Hypothalamus (tissue), 51 donors: ENCODE measurements at regions not wholly inside any gene's neighbourhood (a gene's known extent, or its start where the extent isn't known, plus 50 kb on each side); places are given as distances from the start of the nearest gene placed in this dataset.
A peak's percentile ranks its signal among the peaks of the same experiment; 100 is the strongest.

Experiments
- DNase-seq, 51 donors: peaks; one replicate each; lab custom pipeline; 2025; lab: John Stamatoyannopoulos, UW

GRCh38 chr14:65241125-65241752 is 138.9 kb upstream of the MAX start:
- DNase-seq = no peak

GRCh38 chr14:65242732-65243134 is 140.4 kb upstream of the MAX start:
- no peak for DNase-seq

GRCh38 chr14:65243766-65244442 is 141.6 kb upstream of the MAX start:
- DNase-seq = no peak

GRCh38 chr14:65249471-65250161 is 147.3 kb upstream of the MAX start:
- DNase-seq = no peak

- DNase-seq = no peak
Measured at GRCh38 chr14:65250162-65250495, 147.8 kb upstream of the MAX start.

GRCh38 chr14:65251213-65251612 is 148.9 kb upstream of the MAX start:
- no peak for DNase-seq

- no peak for DNase-seq
Measured at GRCh38 chr14:65252482-65253255, 150.4 kb upstream of the MAX start.

GRCh38 chr14:65255029-65255545 is 152.8 kb upstream of the MAX start:
- DNase-seq = no peak

- peak in 3 of 51 donors; percentile 12 to 41 (median 13) for DNase-seq
Measured at GRCh38 chr14:65255583-65256461, 153.5 kb upstream of the MAX start.

- no peak for DNase-seq
Measured at GRCh38 chr14:65256714-65257113, 154.4 kb upstream of the MAX start.

- no peak for DNase-seq
Measured at GRCh38 chr14:65257425-65257824, 155.1 kb upstream of the FUT8 start.

- no peak for DNase-seq
Measured at GRCh38 chr14:65258391-65258790, 154.1 kb upstream of the FUT8 start.

GRCh38 chr14:65259000-65259399 is 153.5 kb upstream of the FUT8 start:
- DNase-seq = no peak

- DNase-seq = no peak
Measured at GRCh38 chr14:65260786-65261185, 151.7 kb upstream of the FUT8 start.

GRCh38 chr14:65261425-65261920 is 151.1 kb upstream of the FUT8 start:
- DNase-seq = no peak

- no peak for DNase-seq
Measured at GRCh38 chr14:65261946-65262345, 150.6 kb upstream of the FUT8 start.

- no peak for DNase-seq
Measured at GRCh38 chr14:65263177-65263788, 149.2 kb upstream of the FUT8 start.

- DNase-seq = no peak
Measured at GRCh38 chr14:65267856-65268255, 144.7 kb upstream of the FUT8 start.

- DNase-seq = no peak
Measured at GRCh38 chr14:65268594-65268993, 143.9 kb upstream of the FUT8 start.
